Ishikawa (cell line): ENCODE measurements at regions not wholly inside any gene's neighbourhood (a gene's known extent, or its start where the extent isn't known, plus 50 kb on each side); places are given as distances from the start of the nearest gene placed in this dataset.

ENCODE experiments used
- CEBPB ChIP-seq: IDR thresholded peaks from 2 replicates; pipeline ENCODE4 v1.6.1; 2012
- CREB1 ChIP-seq: IDR thresholded peaks from 2 replicates; pipeline ENCODE4 v1.6.1; 2012; ENCODE audit warnings: low read depth
- EP300 ChIP-seq: IDR thresholded peaks from 2 replicates; pipeline ENCODE4 v1.6.1; 2012; ENCODE audit warnings: borderline replicate concordance
- FOXM1 ChIP-seq: IDR thresholded peaks from 2 replicates; pipeline ENCODE4 v1.6.1; 2012; ENCODE audit warnings: low read depth, borderline replicate concordance
- NFIC ChIP-seq: IDR thresholded peaks from 2 replicates; pipeline ENCODE4 v1.6.1; 2012
- RAD21 ChIP-seq: IDR thresholded peaks from 2 replicates; pipeline ENCODE4 v1.6.1; 2012; ENCODE audit warnings: low read depth
- REST ChIP-seq: IDR thresholded peaks from 2 replicates; pipeline ENCODE4 v1.6.1; 2012; ENCODE audit warnings: low read depth, mild to moderate bottlenecking
- TAF1 ChIP-seq: IDR thresholded peaks from 2 replicates; pipeline ENCODE4 v1.6.1; 2012; ENCODE audit warnings: low read depth, mild to moderate bottlenecking
- TCF12 ChIP-seq: IDR thresholded peaks from 2 replicates; pipeline ENCODE4 v1.6.1; 2012; ENCODE audit warnings: low read depth
- TEAD4 ChIP-seq: IDR thresholded peaks from 2 replicates; pipeline ENCODE4 v1.6.1; 2012
- YY1 ChIP-seq: IDR thresholded peaks from 2 replicates; pipeline ENCODE4 v1.6.1; 2012; ENCODE audit warnings: low read depth
- ZBTB7A ChIP-seq: IDR thresholded peaks from 2 replicates; pipeline ENCODE4 v1.6.1; 2012; ENCODE audit warnings: low read depth
- TF ChIP-seq, protein P1 (sequence below): IDR thresholded peaks from 2 replicates; pipeline ENCODE4 v1.6.1; 2012
- TF ChIP-seq, protein P2 (sequence below): IDR thresholded peaks from 2 replicates; pipeline ENCODE4 v1.6.1; 2012

- TF ChIP-seq RAD21 (no peak), CREB1 (no peak), REST (no peak), YY1 (no peak), TEAD4 (no peak), FOXM1 (no peak)
- TF ChIP-seq, protein P1, sequence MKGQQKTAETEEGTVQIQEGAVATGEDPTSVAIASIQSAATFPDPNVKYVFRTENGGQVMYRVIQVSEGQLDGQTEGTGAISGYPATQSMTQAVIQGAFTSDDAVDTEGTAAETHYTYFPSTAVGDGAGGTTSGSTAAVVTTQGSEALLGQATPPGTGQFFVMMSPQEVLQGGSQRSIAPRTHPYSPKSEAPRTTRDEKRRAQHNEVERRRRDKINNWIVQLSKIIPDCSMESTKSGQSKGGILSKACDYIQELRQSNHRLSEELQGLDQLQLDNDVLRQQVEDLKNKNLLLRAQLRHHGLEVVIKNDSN, result no peak
- TF ChIP-seq, protein P2, sequence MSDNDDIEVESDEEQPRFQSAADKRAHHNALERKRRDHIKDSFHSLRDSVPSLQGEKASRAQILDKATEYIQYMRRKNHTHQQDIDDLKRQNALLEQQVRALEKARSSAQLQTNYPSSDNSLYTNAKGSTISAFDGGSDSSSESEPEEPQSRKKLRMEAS, result no peak
Observed at GRCh38 chr10:93248583-93249227, 175.0 kb downstream of the CYP26A1 start.

DNA sequence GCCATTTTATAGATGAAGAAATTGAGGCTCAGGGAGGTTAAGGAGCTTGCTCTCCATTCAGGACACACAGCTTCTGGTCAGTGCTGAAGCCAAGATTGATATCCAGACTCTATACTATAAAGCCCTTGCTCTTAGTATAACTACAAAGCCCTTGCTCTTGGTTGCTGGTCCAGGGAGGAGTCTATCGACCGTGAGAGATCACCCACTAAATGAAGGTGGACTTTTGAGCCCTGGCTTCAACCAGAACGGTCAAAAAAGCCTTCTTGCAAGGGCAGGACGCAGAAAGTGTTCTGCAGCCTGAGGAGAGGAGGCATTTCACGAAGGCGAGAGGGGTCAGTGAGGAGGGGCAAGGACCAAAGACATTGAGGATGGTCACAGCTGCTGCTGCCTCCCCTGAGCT lies 176.3 kb downstream of the CYP26A1 start:
- TF ChIP-seq TCF12 (no peak), NFIC (no peak), EP300 (no peak), FOXM1 (no peak), TEAD4 (no peak)

DNA sequence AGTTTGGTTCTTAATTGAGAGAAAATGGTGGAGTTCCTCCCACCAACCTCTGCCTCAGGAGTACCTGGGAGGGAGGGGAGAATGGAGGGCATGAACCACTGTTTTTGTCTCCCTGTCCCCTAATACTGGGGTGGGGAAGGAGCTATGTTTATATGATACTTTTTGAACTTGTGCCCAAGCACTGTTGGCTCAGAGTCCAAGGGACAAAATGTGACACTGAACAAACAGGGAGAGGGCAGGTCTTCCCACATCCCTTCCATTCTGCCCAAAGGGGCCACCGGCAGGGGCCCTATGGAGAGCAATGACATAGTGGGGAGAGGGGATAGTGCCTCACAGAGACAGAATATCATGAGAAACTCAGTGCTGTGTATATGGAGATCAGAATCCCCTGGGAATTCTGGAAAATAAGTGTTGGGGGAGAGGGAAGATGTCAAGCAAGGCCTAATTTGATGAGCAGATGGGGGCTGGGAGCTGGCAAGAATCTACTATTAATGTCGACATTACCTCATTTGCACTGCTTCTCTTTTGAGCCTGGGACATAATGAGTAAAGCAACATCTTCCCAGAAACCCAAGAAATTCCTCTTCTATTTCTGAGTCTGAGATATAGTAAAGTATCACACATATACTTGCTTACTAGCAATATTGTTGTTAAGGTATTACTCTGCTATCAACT lies 180.6 kb downstream of the CYP26A1 start:
- TF ChIP-seq NFIC (no peak), TEAD4 (no peak), FOXM1 (no peak), TAF1 (no peak), TCF12 (no peak), RAD21 (no peak), REST (no peak), CEBPB (no peak), ZBTB7A (no peak)
- TF ChIP-seq, protein P2, result no peak
- TF ChIP-seq, protein P1, result no peak

DNA sequence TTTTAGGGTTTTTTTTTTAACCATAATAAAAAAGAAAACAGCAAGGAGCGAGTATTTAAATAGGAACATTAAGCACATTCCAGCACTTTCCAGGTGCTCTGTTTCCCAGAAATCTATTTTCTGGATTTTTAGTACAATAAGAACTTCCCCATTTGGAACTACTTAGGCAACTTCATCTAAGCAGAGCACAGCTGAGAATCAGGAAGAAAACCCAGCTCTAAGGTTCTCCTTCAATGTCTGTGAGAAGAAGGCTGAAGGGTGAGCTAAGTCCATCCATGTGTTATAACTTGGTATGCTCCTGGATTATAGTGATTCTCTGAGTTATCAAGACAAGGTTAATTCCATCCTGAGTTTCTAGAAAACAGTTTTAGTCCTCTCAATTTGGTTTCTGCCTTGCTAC lies 181.9 kb downstream of the CYP26A1 start:
- TF ChIP-seq YY1, result no peak
- no peak for TF ChIP-seq TEAD4
- TF ChIP-seq TAF1, result no peak
- TF ChIP-seq, protein P2, result no peak
- TF ChIP-seq RAD21, result no peak
- TF ChIP-seq TCF12, result no peak
- no peak for TF ChIP-seq ZBTB7A
